ENCODE measurements at regions not wholly inside any gene's neighbourhood (a gene's known extent, or its start where the extent isn't known, plus 50 kb on each side); places are given as distances from the start of the nearest gene placed in this dataset.
A peak's percentile ranks its signal among the peaks of the same experiment; 100 is the strongest.

DNA sequence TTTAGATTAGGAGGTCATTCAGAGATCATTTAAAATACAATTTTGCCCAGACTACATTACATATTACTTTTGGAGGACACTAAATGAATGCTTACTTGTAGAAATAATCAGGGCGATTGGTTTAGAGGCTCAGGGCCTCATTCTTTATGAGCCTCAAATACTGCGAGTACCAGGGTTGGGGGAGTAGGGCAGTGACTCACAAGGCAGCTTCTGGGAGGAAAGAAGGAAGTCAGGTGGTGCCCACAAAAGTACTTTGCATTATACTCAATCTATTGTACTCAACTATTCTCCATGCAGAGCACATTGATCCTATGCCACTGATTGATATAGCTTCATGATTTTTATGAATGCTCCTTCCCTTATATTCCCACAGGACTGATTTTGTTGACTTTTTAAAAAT lies 166.9 kb downstream of the SOCS6 start:
- Histone ChIP-seq H3K36me3 (no peaks in the 10 kb centered on the region), H3K4me1 (peaks cover 0 to 3% (median 0%) of the 10 kb centered on the region in 4 donors), H3K27me3 (no peaks in the 10 kb centered on the region), H3K9me3 (no peaks in the 10 kb centered on the region), H3K27ac (no peak overlapping the region), H3K4me3 (no peak overlapping the region)
- intact Hi-C loops (cut with DNase I), result no loop called here
- DNase-seq, result no peak
- 69 to 82% methylated on average over 2 of the region's 2 CpGs for WGBS, 2 donors
- TF ChIP-seq, protein P1, sequence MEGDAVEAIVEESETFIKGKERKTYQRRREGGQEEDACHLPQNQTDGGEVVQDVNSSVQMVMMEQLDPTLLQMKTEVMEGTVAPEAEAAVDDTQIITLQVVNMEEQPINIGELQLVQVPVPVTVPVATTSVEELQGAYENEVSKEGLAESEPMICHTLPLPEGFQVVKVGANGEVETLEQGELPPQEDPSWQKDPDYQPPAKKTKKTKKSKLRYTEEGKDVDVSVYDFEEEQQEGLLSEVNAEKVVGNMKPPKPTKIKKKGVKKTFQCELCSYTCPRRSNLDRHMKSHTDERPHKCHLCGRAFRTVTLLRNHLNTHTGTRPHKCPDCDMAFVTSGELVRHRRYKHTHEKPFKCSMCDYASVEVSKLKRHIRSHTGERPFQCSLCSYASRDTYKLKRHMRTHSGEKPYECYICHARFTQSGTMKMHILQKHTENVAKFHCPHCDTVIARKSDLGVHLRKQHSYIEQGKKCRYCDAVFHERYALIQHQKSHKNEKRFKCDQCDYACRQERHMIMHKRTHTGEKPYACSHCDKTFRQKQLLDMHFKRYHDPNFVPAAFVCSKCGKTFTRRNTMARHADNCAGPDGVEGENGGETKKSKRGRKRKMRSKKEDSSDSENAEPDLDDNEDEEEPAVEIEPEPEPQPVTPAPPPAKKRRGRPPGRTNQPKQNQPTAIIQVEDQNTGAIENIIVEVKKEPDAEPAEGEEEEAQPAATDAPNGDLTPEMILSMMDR (IDR thresholded peaks at IDR 0.05), result no peak
- TF ChIP-seq EP300 (IDR thresholded peaks at IDR 0.05) (no peak), POLR2AphosphoS5 (IDR thresholded peaks at IDR 0.05) (no peak), POLR2A (IDR thresholded peaks at IDR 0.05) (no peak)

DNA sequence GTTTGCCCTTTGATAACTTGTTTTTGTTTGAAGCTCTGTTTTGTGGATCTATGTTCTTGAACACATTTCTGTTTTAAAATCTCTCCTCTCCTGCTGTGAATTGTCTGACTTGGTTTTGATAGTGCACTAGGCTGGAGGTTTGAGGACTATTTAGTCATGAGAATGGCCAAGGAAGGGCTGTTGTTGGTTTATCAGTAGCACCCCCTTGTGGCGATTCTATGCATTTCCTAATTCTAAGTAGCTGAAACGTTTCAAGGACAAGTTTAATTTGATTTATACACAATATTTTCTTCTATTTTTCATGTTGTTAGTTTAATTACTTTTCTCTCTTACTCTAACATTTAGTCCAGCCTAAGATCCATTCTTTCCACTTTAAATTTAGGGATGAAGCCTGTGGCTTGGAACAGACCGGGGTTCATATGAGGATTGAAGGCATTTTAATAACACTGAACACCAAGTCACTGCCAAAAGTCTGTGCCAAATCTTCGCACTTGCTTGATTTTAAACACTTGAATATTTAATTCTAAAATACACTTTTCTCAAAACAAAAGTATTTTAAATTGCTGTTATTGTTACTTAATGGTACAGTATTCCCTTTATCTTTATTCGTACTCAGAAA lies 166.0 kb downstream of the SOCS6 start:
- intact Hi-C loops (cut with DNase I), result loop anchor here (5.0 kb wide), 1 partner anchor 258 kb away; no protein-coding TSS in a partner anchor
- no peak for DNase-seq
- H3K27me3 ChIP-seq, result no peaks in the 10 kb centered on the region

DNA sequence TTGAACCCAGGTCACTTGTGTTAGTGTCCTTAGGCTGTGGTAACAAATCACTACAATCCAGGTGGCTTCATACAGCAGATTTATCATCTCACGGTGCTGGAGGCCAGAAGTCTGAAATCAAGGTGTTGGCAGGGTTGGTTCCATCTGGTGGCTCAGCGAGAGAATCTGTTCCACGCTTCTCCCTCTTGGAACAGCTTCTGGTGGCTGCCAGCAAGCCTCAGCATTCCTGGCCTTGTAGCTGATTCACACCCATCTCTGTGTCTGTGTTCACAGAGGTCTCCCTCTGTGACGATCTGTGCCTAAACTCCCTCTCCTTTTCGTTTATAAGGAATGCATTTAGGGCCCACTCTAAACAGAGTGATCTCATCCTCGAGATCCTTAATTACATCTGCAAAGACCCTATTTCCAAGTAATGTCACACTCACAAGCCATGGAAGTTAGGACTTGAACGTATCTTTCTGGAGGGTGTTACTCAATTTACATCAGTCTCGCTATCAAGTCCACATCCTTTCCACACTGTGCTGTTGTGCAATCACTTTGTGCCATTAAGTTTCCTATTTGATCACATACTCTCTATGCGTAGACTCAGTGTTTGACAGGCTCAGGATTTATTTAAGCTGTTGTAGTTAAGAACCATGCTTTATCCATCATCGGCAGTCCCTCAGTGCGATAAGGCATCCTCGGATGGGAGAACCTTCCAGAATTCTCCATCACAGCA lies 164.4 kb downstream of the SOCS6 start:
- Histone ChIP-seq H3K9me3 (no peaks in the 10 kb centered on the region), H3K27ac (no peak overlapping the region), H3K4me1 (peaks cover 0 to 3% (median 0%) of the 10 kb centered on the region in 4 donors), H3K27me3 (no peaks in the 10 kb centered on the region), H3K4me3 (no peak overlapping the region), H3K36me3 (no peaks in the 10 kb centered on the region)
- DNase-seq, result no peak
- 84 to 87% methylated on average over 12 of the region's 12 CpGs for WGBS, 2 donors
- intact Hi-C loops (cut with DNase I), result loop anchor here (5.0 kb wide), 1 partner anchor 256 kb away; no protein-coding TSS in a partner anchor
- TF ChIP-seq, protein P1 (IDR thresholded peaks at IDR 0.05), result no peak
- TF ChIP-seq POLR2A (IDR thresholded peaks at IDR 0.05) (no peak), POLR2AphosphoS5 (IDR thresholded peaks at IDR 0.05) (no peak), EP300 (IDR thresholded peaks at IDR 0.05) (no peak)

More for the DNA sequence above, 166.0 kb downstream of the SOCS6 start:
- Histone ChIP-seq H3K9me3 (no peaks in the 10 kb centered on the region), H3K36me3 (no peaks in the 10 kb centered on the region), H3K4me1 (peaks cover 0 to 3% (median 0%) of the 10 kb centered on the region in 4 donors), H3K27ac (no peak overlapping the region), H3K4me3 (no peak overlapping the region)
- TF ChIP-seq, protein P1 (IDR thresholded peaks at IDR 0.05), result peak in 3 of 4 experiments; percentile 55 to 71 (median 70)
- TF ChIP-seq POLR2A (IDR thresholded peaks at IDR 0.05), result no peak
- 35 to 40% methylated on average over 5 of the region's 5 CpGs for whole genome bisulfite sequencing, 2 donors

DNA sequence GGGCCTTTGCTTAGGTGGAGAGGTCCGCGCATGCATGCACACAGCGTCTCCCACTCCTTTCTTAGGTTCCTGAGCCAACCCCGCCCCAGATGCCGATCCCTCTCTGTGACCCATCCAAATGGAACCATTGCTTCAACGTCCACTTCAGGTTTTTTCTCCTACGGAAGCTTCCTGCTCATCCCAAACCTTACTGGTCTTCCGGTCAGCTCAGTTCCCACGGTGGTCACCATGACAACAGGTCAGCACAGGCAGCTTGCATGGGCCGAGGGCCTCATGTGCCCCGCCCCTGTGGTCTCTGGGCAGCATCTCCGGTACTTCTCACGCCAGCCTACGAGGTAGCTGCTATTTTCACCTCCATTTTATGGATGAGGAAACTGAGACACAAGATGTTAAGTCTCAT lies 163.7 kb downstream of the SOCS6 start:
- H3K27ac ChIP-seq, result no peak overlapping the region
- TF ChIP-seq EP300 (IDR thresholded peaks at IDR 0.05) (no peak), POLR2A (IDR thresholded peaks at IDR 0.05) (no peak), POLR2AphosphoS5 (IDR thresholded peaks at IDR 0.05) (no peak)
- TF ChIP-seq, protein P1 (IDR thresholded peaks at IDR 0.05), result no peak
- 85 to 86% methylated on average over 14 of the region's 14 CpGs for WGBS, 2 donors
- H3K27me3 ChIP-seq, result no peaks in the 10 kb centered on the region
- H3K4me3 ChIP-seq, result no peak overlapping the region
- H3K9me3 ChIP-seq, result no peaks in the 10 kb centered on the region
- no peak for DNase-seq
- intact Hi-C loops (cut with DNase I), result loop anchor here (5.0 kb wide), 1 partner anchor 255 kb away; no protein-coding TSS in a partner anchor
- peaks cover 0 to 3% (median 0%) of the 10 kb centered on the region in 4 donors for H3K4me1 ChIP-seq
- no peaks in the 10 kb centered on the region for H3K36me3 ChIP-seq
